ENCODE measurements at regions not wholly inside any gene's neighbourhood (a gene's known extent, or its start where the extent isn't known, plus 50 kb on each side); places are given as distances from the start of the nearest gene placed in this dataset.
A peak's percentile ranks its signal among the peaks of the same experiment; 100 is the strongest.

DNA sequence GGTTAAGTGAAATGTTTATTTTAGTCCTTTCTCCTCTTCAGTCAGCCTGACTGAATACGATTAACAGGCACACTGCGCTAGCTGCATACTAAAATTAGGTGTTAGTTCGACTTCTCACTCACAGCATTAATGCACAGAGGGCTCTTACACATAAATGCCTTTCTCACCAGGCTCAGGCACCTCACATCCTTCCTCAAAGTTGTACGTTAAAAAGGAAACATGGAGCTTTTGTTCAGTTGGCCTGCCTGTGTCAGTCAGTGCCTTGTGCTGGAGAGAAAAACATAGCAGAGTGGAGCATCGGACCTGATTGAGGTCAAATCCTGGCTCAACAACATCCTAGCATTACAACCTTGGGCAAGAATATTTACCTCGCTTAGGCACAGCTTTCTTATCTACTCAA is 236.0 kb upstream of the ZNF462 start:
- intact Hi-C loops (cut with DNase I): no loop called here
- DNase-seq (ENCODE audit: missing footprints): no peak
- ATAC-seq: no peak

DNA sequence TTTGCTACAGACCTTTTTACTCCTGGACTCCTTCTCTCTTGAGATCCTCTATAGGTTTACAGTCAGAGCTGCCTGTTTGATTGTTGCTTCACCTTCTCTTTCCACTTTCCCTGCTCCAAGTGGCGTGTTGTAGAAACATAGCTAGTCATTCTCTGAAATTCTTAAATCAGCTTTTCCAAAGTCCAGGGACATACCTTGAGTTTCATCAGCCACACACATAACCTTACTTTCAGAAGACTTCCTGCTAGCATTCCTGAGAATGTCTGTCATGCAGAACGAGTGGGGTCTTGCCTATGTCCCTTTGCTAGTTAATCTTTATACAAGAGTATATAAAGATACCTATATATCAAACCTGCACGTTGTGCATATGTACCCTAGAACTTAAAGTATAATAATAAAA is 230.3 kb upstream of the ZNF462 start:
- no peak for DNase-seq (ENCODE audit: missing footprints)
- no peak for ATAC-seq
- intact Hi-C loops (cut with DNase I): no loop called here

DNA sequence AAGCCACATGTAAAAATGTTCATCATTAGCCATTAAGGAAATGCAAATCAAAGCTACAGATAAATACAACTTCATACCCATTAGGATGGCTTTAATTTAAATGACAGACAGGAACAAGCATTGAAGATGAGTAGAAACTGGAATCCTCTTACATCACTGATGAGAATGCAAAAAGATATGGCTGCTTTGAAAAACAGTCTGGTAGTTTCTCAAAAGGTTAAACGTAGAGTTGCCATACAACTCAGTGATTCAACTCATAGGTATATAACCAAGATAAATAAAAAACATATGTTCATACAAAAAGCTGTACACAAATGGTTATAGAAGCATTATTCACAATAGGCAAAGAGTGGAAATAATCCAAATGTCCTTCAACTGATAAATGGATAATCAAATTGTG is 228.8 kb upstream of the ZNF462 start:
- ATAC-seq: no peak
- DNase-seq (ENCODE audit: missing footprints): no peak
- intact Hi-C loops (cut with DNase I): no loop called here

DNA sequence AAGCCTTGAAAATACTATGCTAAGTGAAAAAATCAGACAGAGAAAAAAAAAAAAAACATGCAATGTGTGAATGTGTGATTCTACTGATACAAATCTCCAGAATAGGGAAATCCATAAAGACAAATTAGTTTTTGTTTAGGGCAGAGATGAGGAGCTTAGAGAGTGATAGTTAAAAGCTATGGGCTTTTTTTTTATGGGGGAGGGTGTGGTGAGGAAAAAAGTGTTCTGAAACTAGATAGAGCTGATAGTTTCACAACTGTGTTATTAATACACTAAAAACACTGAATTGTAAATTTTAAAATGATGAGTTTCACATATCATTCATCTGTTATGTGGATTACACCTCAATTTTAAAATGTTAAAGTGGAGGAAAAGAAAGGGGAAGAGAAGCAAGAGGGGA is 228.3 kb upstream of the ZNF462 start:
- intact Hi-C loops (cut with DNase I): no loop called here
- no peak for DNase-seq (ENCODE audit: missing footprints)
- no peak for ATAC-seq

DNA sequence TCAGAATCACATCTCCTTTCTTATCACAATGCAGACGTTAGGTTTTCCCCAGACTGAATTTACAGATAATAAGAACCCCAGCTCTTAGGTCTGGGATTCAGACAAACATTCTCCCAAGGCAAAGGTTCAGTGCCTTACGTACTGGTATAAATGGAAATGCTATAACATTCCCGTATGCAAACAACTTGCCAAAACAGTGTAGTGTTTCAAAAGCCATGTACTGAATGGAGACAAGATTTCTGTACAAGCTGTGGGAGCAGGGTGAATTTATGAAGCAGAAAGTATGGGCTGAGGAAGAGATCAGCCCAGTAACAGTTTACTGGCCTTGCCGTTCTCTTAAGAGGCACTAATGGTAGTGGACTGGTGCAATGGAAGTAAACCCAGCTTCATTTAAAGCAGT is 225.5 kb upstream of the ZNF462 start:
- intact Hi-C loops (cut with DNase I): no loop called here
- DNase-seq (ENCODE audit: missing footprints): no peak
- no peak for ATAC-seq

DNA sequence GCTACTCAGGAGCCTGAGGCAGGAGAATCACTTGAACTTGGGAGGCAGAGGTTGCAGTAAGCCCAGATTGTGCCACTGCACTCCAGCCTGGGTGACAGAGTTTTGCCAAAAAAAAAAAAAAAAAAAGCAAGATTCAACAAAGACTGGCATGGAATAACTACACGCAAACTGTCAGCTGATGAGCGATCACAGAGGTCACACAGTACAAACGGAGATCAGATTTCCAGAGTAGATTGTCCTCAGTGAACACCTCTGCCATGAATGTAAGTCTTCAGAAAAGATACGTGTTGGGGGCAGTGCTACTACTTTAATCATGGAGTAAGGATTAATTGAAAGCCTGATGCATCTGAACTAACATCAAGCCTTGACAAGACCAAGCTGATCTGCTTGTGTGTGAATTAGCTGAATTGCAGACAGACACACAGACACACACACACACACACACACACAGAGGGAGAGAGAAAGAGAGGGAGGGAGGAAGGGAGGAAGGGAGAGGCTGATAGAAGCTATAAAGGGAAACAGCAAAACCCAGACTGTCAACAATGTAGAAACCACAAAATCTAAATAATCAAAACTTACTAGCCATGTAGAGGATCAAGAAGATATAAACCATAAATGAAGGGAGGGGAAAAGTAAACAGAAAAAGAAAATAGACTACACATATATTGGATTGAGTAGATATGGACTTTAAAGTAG is 222.9 kb upstream of the ZNF462 start:
- no peak for DNase-seq (ENCODE audit: missing footprints)
- ATAC-seq: no peak
- intact Hi-C loops (cut with DNase I): loop anchor here (10.0 kb wide), 1 partner anchor 225 kb away; the partner anchor contains the start of gene ZNF462

DNA sequence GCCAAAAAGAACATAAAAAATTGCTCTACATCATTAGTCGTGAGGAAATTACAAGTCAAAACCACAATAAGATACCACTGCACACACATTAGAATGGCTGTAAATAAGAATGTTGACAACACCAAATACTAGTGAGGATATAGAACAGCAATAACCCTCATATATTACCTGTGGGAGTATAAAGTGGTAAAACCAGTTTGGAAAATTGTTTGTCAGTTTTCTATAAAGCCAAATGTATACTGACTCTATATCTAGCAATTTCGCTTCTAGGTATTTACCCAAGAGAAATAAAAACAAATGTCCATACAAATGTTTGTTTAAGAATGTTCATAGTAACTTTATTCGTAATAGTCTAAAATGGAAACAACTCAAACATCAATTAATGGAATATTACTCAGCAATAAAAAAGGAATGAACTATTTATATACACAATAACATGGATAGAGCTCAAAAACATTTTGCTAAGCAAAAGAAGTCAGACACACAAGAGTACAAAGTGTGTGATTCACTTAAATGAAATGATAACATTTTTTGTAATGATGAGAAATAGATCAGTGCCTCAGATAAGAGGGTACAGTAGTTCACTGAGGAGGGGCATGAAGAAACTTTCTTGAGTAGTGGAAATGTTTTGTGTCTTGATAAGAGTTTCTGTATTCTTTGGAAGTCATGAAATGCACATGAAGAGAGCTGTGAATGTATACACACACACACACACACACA is 219.6 kb upstream of the ZNF462 start:
- no peak for DNase-seq (ENCODE audit: missing footprints)
- intact Hi-C loops (cut with DNase I): loop anchor here (10.0 kb wide), 1 partner anchor 221 kb away; the partner anchor contains the start of gene ZNF462
- no peak for ATAC-seq

DNA sequence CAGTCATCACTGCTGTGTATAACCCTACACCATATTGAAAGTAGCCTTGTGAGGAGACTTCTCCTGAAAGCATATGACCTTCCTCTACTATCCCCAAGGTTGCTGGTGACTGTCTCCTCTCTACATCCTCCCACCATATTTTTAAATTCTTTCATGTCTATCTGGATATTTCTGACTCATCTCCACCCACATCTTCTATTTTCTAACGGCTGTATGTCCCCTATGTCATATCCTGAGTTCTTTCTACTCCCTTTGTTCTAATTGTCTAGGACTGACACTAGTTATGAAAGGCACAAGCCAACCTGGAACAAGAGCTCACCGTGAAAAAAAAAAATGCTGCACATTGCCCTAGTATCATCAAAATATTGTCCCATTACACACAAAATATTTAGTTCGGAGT is 218.3 kb upstream of the ZNF462 start:
- intact Hi-C loops (cut with DNase I): loop anchor here (10.0 kb wide), 1 partner anchor 220 kb away; the partner anchor contains the start of gene ZNF462

DNA sequence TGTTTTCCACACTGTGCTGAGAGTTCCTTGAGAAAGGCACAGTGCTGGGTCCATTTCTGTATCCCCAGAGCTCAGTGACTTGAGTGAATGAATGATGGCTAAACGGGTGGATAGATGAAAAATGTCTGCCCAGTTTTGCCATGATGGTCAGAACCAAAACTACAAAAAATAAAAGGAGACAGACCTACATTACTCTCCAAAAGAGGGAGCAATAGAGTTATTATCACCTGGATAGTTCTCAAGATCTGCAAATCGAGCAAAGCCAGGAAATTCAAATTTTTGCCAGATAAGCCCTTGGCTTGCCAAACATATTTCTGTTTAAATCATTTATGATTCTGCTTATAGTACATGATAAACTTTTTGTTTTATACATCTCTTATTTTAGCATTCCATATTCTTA is 214.2 kb upstream of the ZNF462 start:
- ATAC-seq: no peak
- intact Hi-C loops (cut with DNase I): loop anchor here (10.0 kb wide), 1 partner anchor 216 kb away; the partner anchor contains the start of gene ZNF462
- DNase-seq (ENCODE audit: missing footprints): no peak

More for the DNA sequence above, 218.3 kb upstream of the ZNF462 start:
- no peak for ATAC-seq
- no peak for DNase-seq (ENCODE audit: missing footprints)

DNA sequence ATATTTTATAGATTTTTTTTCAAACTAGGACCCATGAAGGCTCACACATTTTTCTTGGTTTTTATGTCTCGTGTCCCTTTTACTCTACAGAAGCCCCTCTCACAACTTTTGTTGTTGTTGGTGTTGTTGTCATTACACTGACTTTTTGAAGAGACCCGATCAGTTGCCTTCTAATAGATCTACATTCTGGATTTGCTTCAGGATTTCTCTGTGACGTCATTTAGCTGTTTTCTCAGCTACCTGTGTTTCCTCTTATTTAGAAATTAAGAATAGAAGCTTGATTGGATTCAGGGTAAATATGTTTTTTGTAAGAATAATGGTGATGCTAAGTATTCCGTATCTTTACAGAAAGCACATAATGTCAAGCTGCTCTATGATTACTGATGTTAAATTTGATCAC is 213.3 kb upstream of the ZNF462 start:
- intact Hi-C loops (cut with DNase I): loop anchor here (10.0 kb wide), 1 partner anchor 215 kb away; the partner anchor contains the start of gene ZNF462
- ATAC-seq (no peak), DNase-seq (ENCODE audit: missing footprints) (no peak)

DNA sequence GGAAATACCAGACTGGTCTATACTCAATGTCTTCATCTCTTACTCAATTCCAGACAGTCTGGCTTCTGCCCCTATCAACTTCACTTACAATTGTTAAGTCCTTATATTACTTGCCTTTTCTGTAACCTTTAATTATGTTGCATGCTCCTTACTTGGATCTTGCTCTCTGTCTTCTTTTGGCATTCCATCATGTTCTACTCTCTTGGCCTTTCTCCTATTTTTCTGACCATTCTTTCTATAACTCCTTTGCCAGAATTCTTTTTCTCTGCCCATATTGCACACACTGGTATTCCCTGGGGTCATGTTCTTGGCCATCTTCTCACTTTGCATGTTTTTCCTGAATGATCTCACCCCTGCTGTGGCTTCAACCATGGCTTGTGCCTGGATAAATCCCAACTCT is 209.8 kb upstream of the ZNF462 start:
- ATAC-seq (peak; percentile 81), DNase-seq (ENCODE audit: missing footprints) (no peak)
- intact Hi-C loops (cut with DNase I): no loop called here

DNA sequence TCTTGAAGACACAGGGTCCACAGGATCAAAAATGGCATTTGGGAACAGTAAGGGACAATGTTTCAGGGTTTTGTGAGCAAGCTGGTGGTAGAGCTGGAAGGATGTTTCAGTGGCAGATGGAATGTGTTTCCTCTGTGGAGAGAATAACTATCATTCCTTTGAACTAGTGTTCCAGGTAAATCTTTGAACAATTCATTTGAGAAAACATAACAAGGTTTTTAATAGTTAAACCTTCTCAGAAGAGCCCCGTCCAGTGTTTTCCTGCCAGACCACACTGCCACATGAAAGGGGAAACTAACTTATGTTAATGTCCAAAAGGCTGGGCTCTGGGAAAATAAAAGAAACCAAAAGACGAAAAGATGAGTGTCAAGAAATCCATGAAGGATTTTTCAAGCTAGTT is 207.0 kb upstream of the ZNF462 start:
- ATAC-seq (no peak), DNase-seq (ENCODE audit: missing footprints) (no peak)
- intact Hi-C loops (cut with DNase I): no loop called here

DNA sequence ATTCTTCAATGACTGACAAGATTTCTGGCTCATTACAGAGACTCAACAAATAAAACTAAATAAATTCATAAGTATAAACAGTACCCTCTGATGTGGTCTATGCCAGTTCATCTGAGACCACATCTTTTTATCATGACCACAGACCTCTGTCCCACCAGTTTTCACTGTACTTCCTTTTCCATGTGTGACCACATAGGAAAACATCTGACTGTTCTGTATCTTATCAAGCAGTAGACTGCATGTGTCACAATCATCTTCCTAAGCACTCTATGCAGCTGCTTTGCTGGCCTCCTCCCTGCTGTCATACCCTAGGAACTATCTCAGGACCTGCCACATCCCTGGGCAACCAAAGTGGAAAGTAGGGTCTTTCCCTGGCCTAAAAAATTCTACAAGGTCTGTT is 205.0 kb upstream of the ZNF462 start:
- intact Hi-C loops (cut with DNase I): no loop called here
- DNase-seq (ENCODE audit: missing footprints) (no peak), ATAC-seq (no peak)

DNA sequence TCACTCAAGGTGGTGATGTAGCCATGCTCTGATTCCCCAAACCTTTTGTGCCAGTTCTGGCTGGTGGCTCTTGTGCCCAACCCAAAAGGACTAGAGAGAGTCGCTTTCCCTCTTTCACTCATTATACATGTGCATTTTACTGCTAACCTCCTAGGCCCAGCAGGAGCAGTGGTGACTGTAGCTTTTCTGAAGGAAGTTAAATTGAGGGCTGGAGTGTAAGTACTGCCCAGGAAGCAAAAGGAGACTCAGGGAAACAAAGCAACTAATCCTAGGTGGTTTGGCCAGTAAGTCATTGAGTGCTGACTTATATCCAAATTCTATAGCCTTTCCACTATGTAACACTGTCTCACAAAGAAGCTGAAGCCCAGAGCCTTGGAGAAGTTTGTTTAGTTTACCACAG is 194.4 kb upstream of the ZNF462 start:
- DNase-seq (ENCODE audit: missing footprints): no peak

DNA sequence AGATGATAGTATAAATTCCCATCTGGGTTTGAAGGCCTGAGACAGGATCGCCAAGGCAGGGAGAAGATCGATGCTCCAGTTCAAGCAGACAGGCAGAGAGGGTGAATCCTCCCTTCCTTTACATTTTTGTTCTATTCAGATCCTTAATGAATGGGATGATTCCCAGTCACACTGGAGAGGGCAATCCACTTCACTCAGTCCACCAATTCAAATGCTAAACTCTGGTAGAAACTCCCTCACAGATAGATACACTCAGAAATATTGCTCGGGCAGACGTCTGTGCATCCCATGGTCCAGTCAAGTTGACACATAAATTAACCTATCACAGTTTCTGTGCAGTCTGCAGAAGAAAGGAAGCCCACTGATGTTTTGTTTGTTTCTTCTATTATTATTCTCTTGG is 193.1 kb upstream of the ZNF462 start:
- DNase-seq (ENCODE audit: missing footprints) (no peak), ATAC-seq (no peak)
- intact Hi-C loops (cut with DNase I): loop anchor here (10.0 kb wide), 2 partner anchors 165 to 195 kb away; partner anchors contain the start of gene ZNF462

More for the DNA sequence above, 194.4 kb upstream of the ZNF462 start:
- no peak for ATAC-seq
- intact Hi-C loops (cut with DNase I): no loop called here

DNA sequence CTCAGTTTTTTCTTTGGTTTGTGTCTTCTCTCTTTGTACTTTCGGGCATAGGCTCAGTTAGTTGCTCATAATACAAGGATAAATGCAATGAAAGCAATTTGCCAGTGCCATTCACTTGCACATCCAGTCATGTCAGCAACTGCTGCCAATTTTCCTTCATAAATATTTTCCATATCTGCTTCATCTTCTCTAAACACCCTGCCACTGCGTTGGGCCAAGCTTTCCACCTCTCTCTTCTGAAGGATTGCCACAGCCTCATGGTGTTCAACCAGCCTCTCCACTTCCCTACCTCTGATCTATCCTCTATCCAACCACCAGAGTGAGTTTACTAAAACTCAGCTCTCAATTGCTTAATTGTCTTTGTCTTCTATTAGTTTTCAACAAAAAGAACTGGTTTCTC is 192.5 kb upstream of the ZNF462 start:
- intact Hi-C loops (cut with DNase I): loop anchor here (10.0 kb wide), 2 partner anchors 164 to 194 kb away; partner anchors contain the start of gene ZNF462
- DNase-seq (ENCODE audit: missing footprints) (no peak), ATAC-seq (peak; percentile 54)

DNA sequence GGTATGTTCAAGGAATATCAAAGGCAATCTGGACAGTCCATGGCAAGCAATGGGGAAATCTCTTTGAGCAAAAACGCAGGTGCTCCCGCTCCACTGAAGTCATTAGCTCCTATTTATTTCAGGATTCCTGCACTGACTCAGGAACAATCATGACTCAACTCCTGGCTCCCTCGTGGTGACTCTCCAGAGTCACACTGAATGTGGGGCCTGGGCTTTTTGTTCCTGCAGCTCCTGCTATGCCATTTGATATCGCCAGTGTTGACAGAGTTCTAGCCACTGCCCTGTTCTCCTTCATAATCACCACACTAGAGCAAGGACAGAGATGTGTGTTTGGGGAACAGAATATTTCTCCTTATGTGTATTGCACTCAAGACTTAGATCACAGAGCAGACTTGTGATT is 187.2 kb upstream of the ZNF462 start:
- intact Hi-C loops (cut with DNase I): loop anchor here (10.0 kb wide), 2 partner anchors 159 to 189 kb away; partner anchors contain the start of gene ZNF462
- ATAC-seq (peak; percentile 93), DNase-seq (ENCODE audit: missing footprints) (no peak)

DNA sequence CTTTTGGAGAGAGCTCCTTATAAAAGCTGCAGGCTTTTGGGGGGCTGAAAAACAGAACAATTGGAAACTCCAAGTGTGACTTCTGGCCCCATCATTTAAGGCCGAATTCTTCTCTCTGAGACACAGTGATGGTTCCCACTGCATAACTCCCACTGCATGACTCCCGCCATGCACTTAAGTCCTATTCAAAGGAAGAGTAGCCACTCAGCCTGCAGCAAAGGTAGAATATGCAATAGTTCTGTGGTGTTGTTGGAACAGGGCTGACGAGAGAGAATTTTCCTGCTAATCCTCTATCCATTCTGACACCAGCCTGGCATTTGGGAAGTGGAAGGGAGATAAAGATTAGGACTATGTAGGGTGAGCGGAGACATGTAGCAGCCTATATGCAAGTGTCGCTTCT is 185.6 kb upstream of the ZNF462 start:
- DNase-seq (ENCODE audit: missing footprints) (no peak), ATAC-seq (no peak)
- intact Hi-C loops (cut with DNase I): loop anchor here (10.0 kb wide), 2 partner anchors 157 to 187 kb away; partner anchors contain the start of gene ZNF462

DNA sequence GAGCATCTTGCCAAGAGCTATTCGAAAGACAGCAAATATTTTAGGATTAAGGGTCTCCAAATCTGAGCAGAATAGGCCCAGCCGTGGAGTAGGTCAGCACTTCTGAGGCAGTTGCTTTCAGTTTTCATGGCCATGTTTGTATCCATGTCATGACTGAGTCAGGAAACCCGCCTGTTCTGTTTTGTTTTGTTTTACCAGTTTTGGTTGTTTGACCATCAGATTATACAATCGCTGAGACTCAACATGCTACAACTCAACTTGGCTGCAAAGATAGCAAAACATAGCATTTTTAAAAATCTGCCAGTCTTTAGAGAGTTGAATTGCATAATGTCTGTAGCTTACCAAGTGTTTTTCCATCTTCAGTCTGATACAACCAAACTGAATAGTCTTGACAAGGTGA is 185.1 kb upstream of the ZNF462 start:
- ATAC-seq (no peak), DNase-seq (ENCODE audit: missing footprints) (no peak)
- intact Hi-C loops (cut with DNase I): loop anchor here (10.0 kb wide), 2 partner anchors 157 to 187 kb away; partner anchors contain the start of gene ZNF462

DNA sequence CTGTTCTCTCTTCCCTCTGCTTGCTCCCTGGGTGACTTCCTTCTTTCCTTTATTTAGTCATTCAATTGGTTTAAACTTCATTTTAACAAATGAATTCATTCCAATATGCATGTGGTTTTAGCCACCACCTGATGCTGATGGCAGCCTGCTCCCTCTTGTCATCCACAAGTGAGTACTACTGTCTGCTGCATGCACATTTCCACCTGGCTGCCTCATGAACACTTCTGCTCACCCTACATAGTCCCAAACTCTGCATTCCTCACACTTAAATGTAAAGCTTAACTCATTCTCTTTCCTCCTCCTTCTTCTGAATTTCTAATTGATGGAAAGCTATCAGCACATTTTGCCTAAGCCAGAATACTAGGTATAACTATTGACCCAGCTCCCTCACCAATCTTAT is 184.7 kb upstream of the ZNF462 start:
- no peak for ATAC-seq
- intact Hi-C loops (cut with DNase I): loop anchor here (10.0 kb wide), 2 partner anchors 157 to 187 kb away; partner anchors contain the start of gene ZNF462

More for the DNA sequence above, 184.7 kb upstream of the ZNF462 start:
- no peak for DNase-seq (ENCODE audit: missing footprints)

Measured in Right ventricle myocardium inferior (tissue), 1 donor.